ENCODE measurements at regions not wholly inside any gene's neighbourhood (a gene's known extent, or its start where the extent isn't known, plus 50 kb on each side); places are given as distances from the start of the nearest gene placed in this dataset.
A peak's percentile ranks its signal among the peaks of the same experiment; 100 is the strongest.

DNA sequence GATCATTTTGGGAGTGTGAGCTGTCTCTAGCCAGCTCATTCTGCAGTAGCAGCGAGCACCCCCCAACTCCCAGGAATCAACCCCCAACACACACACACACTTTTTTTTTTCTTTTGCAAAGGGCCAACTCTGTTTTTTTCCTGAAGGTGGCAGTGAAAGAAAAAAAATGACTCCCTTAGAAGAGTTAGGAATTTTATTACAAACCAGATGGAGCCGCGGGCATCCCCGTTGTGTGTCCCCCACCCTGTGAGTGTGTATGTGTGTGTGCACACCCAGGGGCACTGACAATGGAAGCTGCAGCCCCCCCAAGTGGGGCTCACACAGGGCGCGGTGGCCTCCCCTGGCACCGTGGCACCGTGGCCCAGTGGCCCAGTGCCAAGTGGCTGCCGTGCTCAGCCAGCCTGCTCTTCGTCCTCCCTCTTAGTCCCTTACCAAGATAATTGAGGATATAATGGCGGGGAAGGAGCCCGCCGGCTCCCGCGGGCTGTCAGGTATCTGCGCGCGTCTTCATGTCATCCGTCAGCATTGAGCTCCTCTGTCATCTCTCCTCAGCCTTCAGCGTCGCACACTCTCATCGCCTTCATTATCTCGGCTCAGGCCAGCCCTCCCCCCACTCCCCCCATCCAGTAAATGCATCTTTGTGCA lies 314.1 kb downstream of the ZNF536 start:
- Mint-ChIP-seq H3K4me3 (no peak overlapping the region), H3K4me1 (peaks cover 38% of the 10 kb centered on the region), H3K9me3 (no peaks in the 10 kb centered on the region), H3K27me3 (ENCODE audit: insufficient read depth) (no peaks in the 10 kb centered on the region), H3K36me3 (ENCODE audit: low read depth) (no peaks in the 10 kb centered on the region), H3K27ac (peak overlapping the region; percentile 76)
- Histone ChIP-seq H3K4me1 (ENCODE audit: control insufficient read depth, insufficient read depth, low read length) (peaks cover 6% of the 10 kb centered on the region), H3K9me3 (ENCODE audit: control insufficient read depth, low read length) (no peaks in the 10 kb centered on the region), H3K9ac (ENCODE audit: extremely low read depth, low read length, poor library complexity, severe bottlenecking) (no peak overlapping the region), H3K27me3 (ENCODE audit: control insufficient read depth, insufficient read depth, low read length, poor library complexity, severe bottlenecking) (no peaks in the 10 kb centered on the region), H3K27ac (ENCODE audit: low read depth, low read length) (no peak overlapping the region), H3K36me3 (ENCODE audit: control insufficient read depth, insufficient read depth, low read length) (no peaks in the 10 kb centered on the region), H3K4me3 (ENCODE audit: low read length) (no peak overlapping the region)
- 92 to 95% methylated on average over 8 to 23 of the region's 23 CpGs for WGBS, 2 experiments (ENCODE audit: insufficient coverage in 1 of 2, insufficient read length in 1 of 2)
- peak; percentile 43 for DNase-seq
- TF ChIP-seq, protein P1, sequence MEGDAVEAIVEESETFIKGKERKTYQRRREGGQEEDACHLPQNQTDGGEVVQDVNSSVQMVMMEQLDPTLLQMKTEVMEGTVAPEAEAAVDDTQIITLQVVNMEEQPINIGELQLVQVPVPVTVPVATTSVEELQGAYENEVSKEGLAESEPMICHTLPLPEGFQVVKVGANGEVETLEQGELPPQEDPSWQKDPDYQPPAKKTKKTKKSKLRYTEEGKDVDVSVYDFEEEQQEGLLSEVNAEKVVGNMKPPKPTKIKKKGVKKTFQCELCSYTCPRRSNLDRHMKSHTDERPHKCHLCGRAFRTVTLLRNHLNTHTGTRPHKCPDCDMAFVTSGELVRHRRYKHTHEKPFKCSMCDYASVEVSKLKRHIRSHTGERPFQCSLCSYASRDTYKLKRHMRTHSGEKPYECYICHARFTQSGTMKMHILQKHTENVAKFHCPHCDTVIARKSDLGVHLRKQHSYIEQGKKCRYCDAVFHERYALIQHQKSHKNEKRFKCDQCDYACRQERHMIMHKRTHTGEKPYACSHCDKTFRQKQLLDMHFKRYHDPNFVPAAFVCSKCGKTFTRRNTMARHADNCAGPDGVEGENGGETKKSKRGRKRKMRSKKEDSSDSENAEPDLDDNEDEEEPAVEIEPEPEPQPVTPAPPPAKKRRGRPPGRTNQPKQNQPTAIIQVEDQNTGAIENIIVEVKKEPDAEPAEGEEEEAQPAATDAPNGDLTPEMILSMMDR (conservative IDR thresholded peaks at IDR 0.05), result peak; percentile 37

- H3K4me3 Mint-ChIP-seq, result no peak overlapping the region
- Histone ChIP-seq H3K27ac (ENCODE audit: low read depth, low read length) (no peak overlapping the region), H3K4me1 (ENCODE audit: control insufficient read depth, insufficient read depth, low read length) (peaks cover 3% of the 10 kb centered on the region), H3K4me3 (ENCODE audit: low read length) (no peak overlapping the region), H3K36me3 (ENCODE audit: control insufficient read depth, insufficient read depth, low read length) (no peaks in the 10 kb centered on the region), H3K9ac (ENCODE audit: extremely low read depth, low read length, poor library complexity, severe bottlenecking) (no peak overlapping the region), H3K9me3 (ENCODE audit: control insufficient read depth, low read length) (no peaks in the 10 kb centered on the region), H3K27me3 (ENCODE audit: control insufficient read depth, insufficient read depth, low read length, poor library complexity, severe bottlenecking) (no peaks in the 10 kb centered on the region)
- TF ChIP-seq, protein P1 (conservative IDR thresholded peaks at IDR 0.05), result no peak
- no peaks in the 10 kb centered on the region for H3K36me3 Mint-ChIP-seq (ENCODE audit: low read depth)
- H3K4me1 Mint-ChIP-seq, result peaks cover 30% of the 10 kb centered on the region
- H3K27ac Mint-ChIP-seq, result no peak overlapping the region
- H3K27me3 Mint-ChIP-seq (ENCODE audit: insufficient read depth), result no peaks in the 10 kb centered on the region
- WGBS, 2 experiments (ENCODE audit: insufficient coverage in 1 of 2, insufficient read length in 1 of 2), result 91 to 94% methylated on average over 12 to 13 of the region's 13 CpGs
- H3K9me3 Mint-ChIP-seq, result no peaks in the 10 kb centered on the region
- DNase-seq, result no peak
Measured at GRCh38 chr19:30685426-30686000, 313.3 kb downstream of the ZNF536 start.

GRCh38 chr19:30684613-30685012 lies 312.4 kb downstream of the ZNF536 start:
- Histone ChIP-seq H3K4me1 (ENCODE audit: control insufficient read depth, insufficient read depth, low read length) (no peaks in the 10 kb centered on the region), H3K9ac (ENCODE audit: extremely low read depth, low read length, poor library complexity, severe bottlenecking) (no peak overlapping the region), H3K27me3 (ENCODE audit: control insufficient read depth, insufficient read depth, low read length, poor library complexity, severe bottlenecking) (no peaks in the 10 kb centered on the region), H3K9me3 (ENCODE audit: control insufficient read depth, low read length) (no peaks in the 10 kb centered on the region), H3K36me3 (ENCODE audit: control insufficient read depth, insufficient read depth, low read length) (no peaks in the 10 kb centered on the region), H3K4me3 (ENCODE audit: low read length) (no peak overlapping the region), H3K27ac (ENCODE audit: low read depth, low read length) (no peak overlapping the region)
- Mint-ChIP-seq H3K4me1 (peaks cover 24% of the 10 kb centered on the region), H3K36me3 (ENCODE audit: low read depth) (no peaks in the 10 kb centered on the region), H3K4me3 (no peak overlapping the region), H3K9me3 (no peaks in the 10 kb centered on the region), H3K27me3 (ENCODE audit: insufficient read depth) (no peaks in the 10 kb centered on the region), H3K27ac (no peak overlapping the region)
- TF ChIP-seq, protein P1 (conservative IDR thresholded peaks at IDR 0.05), result no peak
- DNase-seq, result peak; percentile 39
- WGBS, 2 experiments (ENCODE audit: insufficient coverage in 1 of 2, insufficient read length in 1 of 2), result 81 to 86% methylated on average over 7 to 10 of the region's 10 CpGs

Data from endodermal cell (in vitro differentiated cells).